ENCODE measurements at regions not wholly inside any gene's neighbourhood (a gene's known extent, or its start where the extent isn't known, plus 50 kb on each side); places are given as distances from the start of the nearest gene placed in this dataset.

DNA sequence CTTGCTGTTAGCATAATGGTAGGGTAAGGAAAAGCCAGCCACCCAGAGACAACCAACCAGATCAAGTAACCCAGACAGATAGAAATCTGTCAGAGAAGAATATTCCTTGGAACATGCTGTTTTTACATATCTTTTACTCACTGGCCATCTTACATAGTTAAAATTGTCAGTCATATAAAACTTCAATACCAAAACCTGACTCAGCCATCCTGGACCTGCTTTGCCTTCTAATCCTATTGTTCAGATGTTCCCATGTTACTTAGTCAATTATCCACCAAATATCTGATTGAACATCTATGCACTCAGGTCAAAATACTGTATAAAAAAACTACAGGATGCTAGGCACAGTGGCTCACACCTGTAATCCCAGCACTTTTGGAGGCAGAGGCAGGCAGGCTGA lies 466.5 kb upstream of the NRP1 start:
- ATAC-seq = no peak
- H3K4me1 Mint-ChIP-seq = no peaks in the 10 kb centered on the region
- no peak overlapping the region for H3K27ac Mint-ChIP-seq
- no peaks in the 10 kb centered on the region for H3K36me3 Mint-ChIP-seq (ENCODE audit: low read depth)
- DNase-seq = no peak
- no peaks in the 10 kb centered on the region for H3K9me3 ChIP-seq (ENCODE audit: control insufficient read depth, low read length, poor library complexity, severe bottlenecking)
- H3K27me3 Mint-ChIP-seq = peaks cover 5% of the 10 kb centered on the region
- H3K4me3 Mint-ChIP-seq = no peak overlapping the region

DNA sequence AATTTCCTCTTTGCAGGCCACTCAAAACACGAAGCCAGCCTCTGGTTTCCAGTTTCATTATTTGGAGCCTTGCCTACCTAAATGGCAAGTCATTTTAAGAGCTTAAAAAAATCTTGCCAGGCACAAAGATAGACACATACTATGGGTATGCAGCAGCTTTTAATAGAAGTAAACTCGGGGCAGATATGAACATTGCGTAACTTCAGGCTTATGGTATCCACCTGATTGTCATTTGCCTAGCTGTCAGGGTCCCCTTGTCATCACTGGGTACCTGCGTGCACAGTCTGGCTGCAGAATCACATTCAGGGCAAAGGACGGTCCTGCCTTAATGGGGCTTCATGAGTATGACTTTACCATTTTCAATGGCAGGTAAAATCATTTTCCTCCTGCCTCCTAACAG lies 466.1 kb upstream of the NRP1 start:
- H3K9me3 ChIP-seq (ENCODE audit: control insufficient read depth, low read length, poor library complexity, severe bottlenecking) = no peaks in the 10 kb centered on the region
- H3K36me3 Mint-ChIP-seq (ENCODE audit: low read depth) = no peaks in the 10 kb centered on the region
- ATAC-seq (no peak), DNase-seq (no peak)
- H3K4me3 Mint-ChIP-seq = no peak overlapping the region
- H3K4me1 Mint-ChIP-seq = no peaks in the 10 kb centered on the region
- H3K27ac Mint-ChIP-seq = no peak overlapping the region
- peaks cover 5% of the 10 kb centered on the region for H3K27me3 Mint-ChIP-seq

DNA sequence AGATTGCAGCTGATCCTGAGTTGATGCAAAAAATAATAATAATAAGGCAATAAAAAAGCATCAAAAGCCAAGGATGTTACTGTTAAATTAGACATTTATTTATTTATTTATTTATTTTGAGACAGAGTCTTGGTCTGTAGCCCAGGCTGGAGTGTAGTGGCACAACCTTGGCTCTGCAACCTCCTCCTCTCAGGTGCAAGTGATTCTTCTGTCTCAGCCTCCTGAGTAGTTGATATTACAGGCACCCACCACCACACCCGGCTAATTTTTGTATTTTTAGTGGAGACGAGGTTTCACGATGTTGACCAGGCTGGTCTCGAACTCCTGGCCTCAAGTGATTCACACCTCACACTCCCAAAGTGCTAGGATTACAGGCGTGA lies 465.5 kb upstream of the NRP1 start:
- H3K36me3 Mint-ChIP-seq (ENCODE audit: low read depth) = no peaks in the 10 kb centered on the region
- DNase-seq = no peak
- H3K4me1 Mint-ChIP-seq = no peaks in the 10 kb centered on the region

DNA sequence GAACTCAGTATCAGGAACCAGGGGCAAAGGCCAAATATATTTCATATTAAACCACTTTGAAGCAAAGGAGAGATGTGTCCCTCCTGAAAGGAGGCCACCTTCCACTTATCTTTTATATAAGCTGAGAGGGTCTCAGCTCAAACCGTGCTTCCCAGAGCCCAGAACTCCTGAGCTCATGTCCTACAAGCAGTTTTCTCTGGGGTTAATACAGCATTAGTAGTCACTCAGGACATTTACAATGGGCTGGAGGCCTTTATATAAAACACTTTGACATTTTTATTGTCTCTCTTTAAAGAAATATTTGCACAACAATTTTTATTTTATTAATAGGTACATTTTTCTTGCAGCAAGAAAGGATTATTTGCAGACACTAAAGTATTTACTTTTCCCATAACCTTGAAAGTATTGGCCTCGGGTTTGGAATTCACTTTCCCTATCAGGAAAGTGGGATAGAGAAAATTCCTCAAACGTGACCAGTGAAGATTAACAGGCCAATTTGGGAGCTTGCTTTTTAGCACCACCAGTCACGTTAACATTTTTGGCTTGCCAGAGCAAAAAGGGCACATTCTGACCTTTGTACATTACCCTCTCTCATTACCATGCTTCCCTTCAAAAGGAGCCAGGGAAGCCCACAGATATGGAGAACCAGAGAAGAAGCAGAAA lies 464.9 kb upstream of the NRP1 start:
- no peaks in the 10 kb centered on the region for H3K9me3 ChIP-seq (ENCODE audit: control insufficient read depth, low read length, poor library complexity, severe bottlenecking)
- DNase-seq = no peak
- H3K27me3 Mint-ChIP-seq = peaks cover 5% of the 10 kb centered on the region
- no peak overlapping the region for H3K27ac Mint-ChIP-seq
- ATAC-seq = no peak
- no peaks in the 10 kb centered on the region for H3K36me3 Mint-ChIP-seq (ENCODE audit: low read depth)
- no peak overlapping the region for H3K4me3 Mint-ChIP-seq
- H3K4me1 Mint-ChIP-seq = no peaks in the 10 kb centered on the region

More for the DNA sequence above, 465.5 kb upstream of the NRP1 start:
- Mint-ChIP-seq H3K4me3 (no peak overlapping the region), H3K27ac (no peak overlapping the region), H3K27me3 (peaks cover 5% of the 10 kb centered on the region)
- no peak for ATAC-seq
- H3K9me3 ChIP-seq (ENCODE audit: control insufficient read depth, low read length, poor library complexity, severe bottlenecking) = no peaks in the 10 kb centered on the region

DNA sequence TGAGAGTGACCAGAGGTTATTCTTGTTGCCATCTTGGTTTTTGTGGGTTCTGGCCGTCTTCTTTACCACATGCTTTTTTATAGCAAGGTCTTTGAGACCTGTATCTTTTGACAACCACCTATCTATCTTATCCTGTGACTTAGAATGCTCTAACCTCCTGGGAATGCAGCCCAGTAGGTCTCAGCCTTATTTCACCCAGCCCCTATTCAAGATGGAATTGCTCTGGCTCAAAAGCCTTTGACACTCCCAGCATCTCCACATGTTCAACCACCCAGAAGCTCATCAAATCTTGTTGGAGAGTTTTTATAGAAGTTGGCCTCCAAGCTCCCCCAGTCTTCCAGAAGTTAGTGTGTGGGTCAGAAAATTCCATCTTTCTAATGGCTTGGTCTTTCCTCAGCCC lies 464.3 kb upstream of the NRP1 start:
- Mint-ChIP-seq H3K4me3 (no peak overlapping the region), H3K36me3 (ENCODE audit: low read depth) (no peaks in the 10 kb centered on the region), H3K27ac (no peak overlapping the region), H3K27me3 (peaks cover 5% of the 10 kb centered on the region), H3K4me1 (no peaks in the 10 kb centered on the region)
- no peaks in the 10 kb centered on the region for H3K9me3 ChIP-seq (ENCODE audit: control insufficient read depth, low read length, poor library complexity, severe bottlenecking)
- no peak for ATAC-seq
- no peak for DNase-seq

- H3K4me3 Mint-ChIP-seq = no peak overlapping the region
- H3K36me3 Mint-ChIP-seq (ENCODE audit: low read depth) = no peaks in the 10 kb centered on the region
- no peaks in the 10 kb centered on the region for H3K9me3 ChIP-seq (ENCODE audit: control insufficient read depth, low read length, poor library complexity, severe bottlenecking)
- DNase-seq (no peak), ATAC-seq (no peak)
- no peaks in the 10 kb centered on the region for H3K4me1 Mint-ChIP-seq
- H3K27me3 Mint-ChIP-seq = peaks cover 5% of the 10 kb centered on the region
- H3K27ac Mint-ChIP-seq = no peak overlapping the region
Observed at GRCh38 chr10:33796680-33797079, 462.2 kb upstream of the NRP1 start.

GRCh38 chr10:33795529-33795928 lies 461.1 kb upstream of the NRP1 start:
- Mint-ChIP-seq H3K27me3 (peaks cover under 1% of the 10 kb centered on the region), H3K27ac (no peak overlapping the region), H3K4me1 (no peaks in the 10 kb centered on the region), H3K4me3 (no peak overlapping the region), H3K36me3 (ENCODE audit: low read depth) (no peaks in the 10 kb centered on the region)
- DNase-seq (no peak), ATAC-seq (no peak)
- H3K9me3 ChIP-seq (ENCODE audit: control insufficient read depth, low read length, poor library complexity, severe bottlenecking) = no peaks in the 10 kb centered on the region

DNA sequence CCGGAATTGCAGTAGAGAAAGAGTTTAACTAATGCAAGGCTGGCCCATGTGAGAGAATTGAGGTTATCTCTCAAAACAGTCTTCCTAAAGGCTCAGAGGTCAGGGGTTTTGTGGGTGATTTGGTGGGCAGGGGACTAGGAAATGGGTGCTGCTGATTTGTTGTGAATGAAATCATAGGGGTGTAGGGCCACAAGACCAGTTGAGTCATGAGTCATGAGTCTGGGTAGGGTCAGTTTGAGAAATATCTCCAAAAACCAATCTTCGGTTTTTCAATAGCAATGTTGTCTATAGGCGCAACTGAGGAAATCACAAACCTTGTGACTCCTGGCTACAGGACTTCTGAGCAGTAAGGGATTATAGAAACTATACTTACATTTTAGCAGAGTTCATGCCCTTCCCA lies 460.0 kb upstream of the NRP1 start:
- H3K27ac Mint-ChIP-seq = no peak overlapping the region
- no peaks in the 10 kb centered on the region for H3K4me1 Mint-ChIP-seq
- no peak for DNase-seq
- H3K4me3 Mint-ChIP-seq = no peak overlapping the region
- no peaks in the 10 kb centered on the region for H3K36me3 Mint-ChIP-seq (ENCODE audit: low read depth)
- no peak for ATAC-seq
- H3K9me3 ChIP-seq (ENCODE audit: control insufficient read depth, low read length, poor library complexity, severe bottlenecking) = no peaks in the 10 kb centered on the region
- no peaks in the 10 kb centered on the region for H3K27me3 Mint-ChIP-seq

DNA sequence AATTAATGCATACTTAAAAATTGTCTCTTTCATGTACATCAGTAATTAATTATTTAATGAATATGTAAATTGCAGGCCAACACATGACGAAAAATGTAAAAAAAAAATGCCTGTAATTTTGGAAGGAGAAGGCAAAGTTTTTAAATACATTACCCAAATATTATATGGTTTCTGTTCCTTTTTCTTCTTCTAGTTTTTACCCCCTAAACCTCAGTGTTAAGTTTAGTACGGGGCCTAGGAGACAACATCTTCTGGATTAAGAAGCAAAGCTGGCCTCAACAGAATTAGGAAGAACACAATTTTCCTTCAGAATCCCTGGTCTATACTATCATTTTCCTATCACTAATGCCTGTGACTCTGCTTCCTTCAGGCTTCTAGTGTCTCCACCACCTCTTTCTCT lies 459.3 kb upstream of the NRP1 start:
- Mint-ChIP-seq H3K27me3 (no peaks in the 10 kb centered on the region), H3K4me1 (no peaks in the 10 kb centered on the region), H3K27ac (no peak overlapping the region), H3K36me3 (ENCODE audit: low read depth) (no peaks in the 10 kb centered on the region), H3K4me3 (no peak overlapping the region)
- ATAC-seq (no peak), DNase-seq (no peak)
- H3K9me3 ChIP-seq (ENCODE audit: control insufficient read depth, low read length, poor library complexity, severe bottlenecking) = no peaks in the 10 kb centered on the region

DNA sequence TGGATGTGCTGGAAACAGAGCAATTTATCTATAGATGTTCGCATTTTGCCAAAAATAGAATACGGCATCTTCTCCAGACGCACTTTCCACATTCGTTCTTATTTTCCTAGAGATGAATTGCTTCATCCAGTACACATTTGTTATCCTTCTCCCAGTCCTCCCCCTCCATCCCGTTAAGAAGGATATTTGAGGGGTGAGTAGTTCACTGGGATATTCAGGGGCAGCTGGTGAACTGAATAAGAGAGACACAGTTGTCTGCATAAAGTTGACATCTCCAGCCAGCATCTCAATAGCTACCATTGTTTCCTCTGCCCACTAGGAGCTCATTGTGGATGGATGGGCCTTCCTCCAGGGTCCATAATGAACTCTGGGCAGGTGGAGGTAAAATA lies 456.8 kb upstream of the NRP1 start:
- Mint-ChIP-seq H3K36me3 (ENCODE audit: low read depth) (no peaks in the 10 kb centered on the region), H3K4me3 (no peak overlapping the region), H3K27ac (no peak overlapping the region), H3K27me3 (peaks cover 8% of the 10 kb centered on the region), H3K4me1 (no peaks in the 10 kb centered on the region)
- DNase-seq (no peak), ATAC-seq (no peak)
- H3K9me3 ChIP-seq (ENCODE audit: control insufficient read depth, low read length, poor library complexity, severe bottlenecking) = no peaks in the 10 kb centered on the region

DNA sequence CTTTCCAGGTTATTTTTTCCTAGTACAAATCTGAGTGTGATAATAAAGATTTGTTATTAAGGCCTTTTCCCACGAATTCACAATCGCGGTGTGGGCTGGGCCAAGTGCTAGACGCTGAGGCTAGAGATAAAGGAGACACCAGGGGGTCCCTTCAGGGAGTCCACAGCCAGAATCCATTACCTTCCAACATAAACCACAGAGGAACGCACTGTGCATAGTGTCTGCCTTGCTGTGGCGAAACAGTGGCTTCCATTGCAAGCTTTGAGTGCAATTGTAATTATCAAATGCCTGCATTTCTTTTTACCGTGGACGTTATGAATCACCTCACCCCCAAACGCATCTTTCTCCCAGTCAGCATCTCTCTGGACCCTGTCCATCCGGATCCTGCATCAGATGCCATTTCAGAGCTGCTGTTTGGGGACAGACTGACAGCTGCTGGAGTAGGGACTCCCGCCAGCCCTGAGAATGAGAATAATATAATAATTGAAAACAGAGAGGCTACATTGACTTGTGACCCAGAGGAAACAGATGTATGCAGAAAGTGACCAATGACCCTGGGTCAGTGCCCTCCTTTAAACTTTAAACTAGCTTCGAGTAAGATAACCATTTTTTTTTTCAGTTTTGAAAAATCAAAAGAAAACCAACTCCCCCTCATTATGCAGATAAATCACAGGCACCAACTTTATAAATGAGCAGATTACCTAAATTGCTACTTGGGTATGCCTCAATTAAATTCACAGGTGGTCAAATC lies 456.2 kb upstream of the NRP1 start:
- Mint-ChIP-seq H3K4me1 (no peaks in the 10 kb centered on the region), H3K36me3 (ENCODE audit: low read depth) (no peaks in the 10 kb centered on the region), H3K27me3 (peaks cover 8% of the 10 kb centered on the region), H3K27ac (no peak overlapping the region), H3K4me3 (no peak overlapping the region)
- H3K9me3 ChIP-seq (ENCODE audit: control insufficient read depth, low read length, poor library complexity, severe bottlenecking) = no peaks in the 10 kb centered on the region
- no peak for ATAC-seq
- DNase-seq = no peak

- Mint-ChIP-seq H3K4me3 (no peak overlapping the region), H3K36me3 (ENCODE audit: low read depth) (no peaks in the 10 kb centered on the region), H3K27ac (no peak overlapping the region), H3K27me3 (peaks cover 16% of the 10 kb centered on the region), H3K4me1 (no peaks in the 10 kb centered on the region)
- ATAC-seq (no peak), DNase-seq (no peak)
- no peaks in the 10 kb centered on the region for H3K9me3 ChIP-seq (ENCODE audit: control insufficient read depth, low read length, poor library complexity, severe bottlenecking)
Observed at GRCh38 chr10:33783557-33783956, 449.1 kb upstream of the NRP1 start.

DNA sequence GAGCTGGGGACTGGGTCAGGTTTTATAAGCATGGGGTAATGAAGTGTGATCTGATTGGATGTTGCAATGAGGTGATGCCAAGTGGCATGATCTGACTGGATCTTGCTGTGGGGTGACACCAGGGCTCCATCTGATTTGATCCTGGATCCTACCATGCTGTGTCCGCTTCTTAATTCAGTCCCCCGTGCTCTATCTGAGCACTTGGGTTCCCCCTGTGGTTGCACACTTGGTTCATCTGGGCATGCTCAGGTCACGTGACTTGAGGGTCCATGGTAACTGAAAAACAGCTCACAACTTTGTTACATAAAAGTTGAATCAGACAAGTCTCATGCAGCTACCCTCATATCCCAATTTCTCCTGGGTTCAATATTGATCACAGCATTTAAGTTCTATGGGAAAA lies 448.6 kb upstream of the NRP1 start:
- no peak overlapping the region for H3K4me3 Mint-ChIP-seq
- H3K27me3 Mint-ChIP-seq = peaks cover 11% of the 10 kb centered on the region
- DNase-seq (no peak), ATAC-seq (no peak)
- no peak overlapping the region for H3K27ac Mint-ChIP-seq
- H3K36me3 Mint-ChIP-seq (ENCODE audit: low read depth) = no peaks in the 10 kb centered on the region
- no peaks in the 10 kb centered on the region for H3K9me3 ChIP-seq (ENCODE audit: control insufficient read depth, low read length, poor library complexity, severe bottlenecking)
- no peaks in the 10 kb centered on the region for H3K4me1 Mint-ChIP-seq
